Endodermal cell (in vitro differentiated cells): ENCODE measurements at regions not wholly inside any gene's neighbourhood (a gene's known extent, or its start where the extent isn't known, plus 50 kb on each side); places are given as distances from the start of the nearest gene placed in this dataset.

Experiments used
- DNase-seq: peaks from one replicate; pipeline ENCODE4 v3.0.0-alpha.2; 2017
- H3K27ac ChIP-seq: 2 replicates; pipeline ENCODE4 v1.5.1; 2013; ENCODE audit warnings: mild to moderate bottlenecking, low read depth, low read length, moderate library complexity
- H3K27me3 ChIP-seq: 2 replicates; pipeline ENCODE4 v1.6.1; 2013; ENCODE audit warnings: mild to moderate bottlenecking, low read length, moderate library complexity; ENCODE audit not compliant: insufficient read depth, control insufficient read depth, poor library complexity, severe bottlenecking
- H3K36me3 ChIP-seq: 2 replicates; pipeline ENCODE4 v1.7.0; 2013; ENCODE audit warnings: mild to moderate bottlenecking, low read length, moderate library complexity; ENCODE audit not compliant: control insufficient read depth, insufficient read depth
- H3K4me1 ChIP-seq: one replicate; pipeline ENCODE4 v1.7.0; 2013; ENCODE audit warnings: low read length; ENCODE audit not compliant: control insufficient read depth, insufficient read depth
- H3K4me3 ChIP-seq: 2 replicates; pipeline ENCODE4 v1.5.1; 2013; ENCODE audit warnings: mild to moderate bottlenecking, low read length, moderate library complexity
- H3K9ac ChIP-seq: 2 replicates; pipeline ENCODE4 v1.6.1; 2013; ENCODE audit warnings: mild to moderate bottlenecking, low read length, moderate library complexity; ENCODE audit not compliant: poor library complexity, severe bottlenecking; ENCODE audit errors: extremely low read depth
- H3K9me3 ChIP-seq: 2 replicates; pipeline ENCODE4 v1.6.1; 2013; ENCODE audit warnings: mild to moderate bottlenecking, low read length, moderate library complexity; ENCODE audit not compliant: control insufficient read depth
- H3K27ac Mint-ChIP-seq: 2 replicates; pipeline ENCODE4 v1.8.0; 2020; ENCODE audit warnings: mixed read lengths
- H3K27me3 Mint-ChIP-seq: 2 replicates; pipeline ENCODE4 v1.8.0; 2021; ENCODE audit warnings: mild to moderate bottlenecking, mixed read lengths; ENCODE audit not compliant: insufficient read depth
- H3K36me3 Mint-ChIP-seq: 2 replicates; pipeline ENCODE4 v1.8.0; 2020; ENCODE audit warnings: low read depth, mixed read lengths
- H3K4me1 Mint-ChIP-seq: 2 replicates; pipeline ENCODE4 v1.8.0; 2020; ENCODE audit warnings: mixed read lengths
- H3K4me3 Mint-ChIP-seq: 2 replicates; pipeline ENCODE4 v1.8.0; 2020; ENCODE audit warnings: mild to moderate bottlenecking, moderate library complexity, mixed read lengths
- H3K9me3 Mint-ChIP-seq: 2 replicates; pipeline ENCODE4 v1.8.0; 2020; ENCODE audit warnings: mild to moderate bottlenecking, mixed read lengths
- CTCF ChIP-seq: fragments of 200-600 bp; sonication (generic); conservative IDR thresholded peaks from 2 replicates; pipeline ENCODE4 v1.5.0; 2021; ENCODE audit warnings: antibody characterized with exemption, mild to moderate bottlenecking
- WGBS, 2 experiments: methylation state at CpG; one replicate each; pipeline versions ENCODE4 v1.1.5 to v1.1.7; 2013; ENCODE audit warnings: missing lambda C conversion rate in 2 of 2, mixed read lengths in 1 of 2; ENCODE audit not compliant: insufficient coverage in 1 of 2, insufficient read length in 1 of 2; 5-methylcytosine and 5-hydroxymethylcytosine counted together

DNA sequence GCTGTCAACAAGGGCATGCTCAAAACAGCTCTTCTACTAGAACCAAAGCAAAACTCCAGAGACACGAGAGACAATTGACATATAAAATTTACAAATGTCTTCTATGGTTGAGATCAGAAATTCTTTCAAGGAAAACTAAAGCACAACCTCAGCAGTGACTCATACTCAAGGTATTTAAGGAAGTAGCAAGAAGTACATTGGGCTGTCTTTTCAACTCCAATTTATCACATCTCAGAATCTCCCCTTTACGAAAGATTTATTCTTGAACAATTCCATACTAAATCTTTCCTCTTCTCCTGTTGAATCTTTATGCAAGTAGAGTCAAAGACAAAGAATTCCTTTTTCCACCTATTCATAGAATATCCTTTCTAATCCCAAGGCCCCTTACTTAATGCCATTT is 324.0 kb downstream of the IRS1 start:
- Histone ChIP-seq H3K4me3 (no peak overlapping the region), H3K27me3 (no peaks in the 10 kb centered on the region), H3K36me3 (no peaks in the 10 kb centered on the region), H3K9ac (no peak overlapping the region), H3K27ac (no peak overlapping the region), H3K4me1 (no peaks in the 10 kb centered on the region), H3K9me3 (peaks cover 6% of the 10 kb centered on the region)
- no peaks in the 10 kb centered on the region for H3K36me3 Mint-ChIP-seq
- WGBS, 2 experiments, result 92 to 98% methylated on average over 2 of the region's 2 CpGs
- H3K4me3 Mint-ChIP-seq, result no peak overlapping the region
- H3K4me1 Mint-ChIP-seq, result peaks cover 22% of the 10 kb centered on the region
- no peak for DNase-seq
- no peak for TF ChIP-seq CTCF
- H3K27me3 Mint-ChIP-seq, result no peaks in the 10 kb centered on the region
- peaks cover 5% of the 10 kb centered on the region for H3K9me3 Mint-ChIP-seq
- H3K27ac Mint-ChIP-seq, result no peak overlapping the region

- no peak for TF ChIP-seq CTCF
- no peak overlapping the region for H3K27ac Mint-ChIP-seq
These were observed 325.5 kb downstream of the IRS1 start for GRCh38 chr2:226474131-226474530.

DNA sequence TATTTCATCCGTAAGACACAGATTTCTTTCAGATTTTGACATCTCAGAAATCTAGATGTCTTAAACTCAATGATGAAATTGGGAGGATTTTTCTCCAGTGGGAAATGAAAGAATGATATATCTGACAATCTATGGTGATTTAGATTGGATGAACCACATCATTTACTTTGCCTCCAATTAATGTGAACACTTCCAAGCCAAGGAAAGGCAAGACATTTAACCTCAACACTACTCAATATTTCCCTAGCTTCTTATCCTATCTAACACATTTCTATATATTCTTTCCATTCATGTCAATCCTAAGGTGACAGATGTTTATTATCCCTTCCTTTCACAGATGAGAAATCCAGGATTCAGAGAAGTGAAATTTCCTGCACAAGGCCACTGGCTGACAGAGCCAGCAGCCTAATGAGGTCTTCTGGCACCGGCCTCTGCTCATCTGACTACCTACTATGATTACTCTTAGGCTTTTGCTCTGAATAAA is 327.6 kb downstream of the IRS1 start:
- Histone ChIP-seq H3K4me1 (no peaks in the 10 kb centered on the region), H3K9ac (no peak overlapping the region), H3K27ac (no peak overlapping the region), H3K4me3 (no peak overlapping the region), H3K27me3 (no peaks in the 10 kb centered on the region), H3K9me3 (peaks cover 6% of the 10 kb centered on the region), H3K36me3 (no peaks in the 10 kb centered on the region)
- WGBS, 2 experiments, result 0 to 50% methylated on average over 1 to 2 of the region's 2 CpGs
- H3K4me1 Mint-ChIP-seq, result peaks cover 8% of the 10 kb centered on the region
- TF ChIP-seq CTCF, result no peak
- no peaks in the 10 kb centered on the region for H3K27me3 Mint-ChIP-seq
- no peak overlapping the region for H3K4me3 Mint-ChIP-seq
- no peak for DNase-seq
- peaks cover 5% of the 10 kb centered on the region for H3K9me3 Mint-ChIP-seq
- no peak overlapping the region for H3K27ac Mint-ChIP-seq
- no peaks in the 10 kb centered on the region for H3K36me3 Mint-ChIP-seq

More at GRCh38 chr2:226474131-226474530, 325.5 kb downstream of the IRS1 start:
- no peak overlapping the region for H3K4me3 Mint-ChIP-seq
- H3K9me3 Mint-ChIP-seq, result peaks cover 5% of the 10 kb centered on the region
- peaks cover 22% of the 10 kb centered on the region for H3K4me1 Mint-ChIP-seq
- no peak overlapping the region for H3K4me3 ChIP-seq
- H3K36me3 ChIP-seq, result no peaks in the 10 kb centered on the region
- no peak overlapping the region for H3K9ac ChIP-seq
- H3K27ac ChIP-seq, result no peak overlapping the region
- no peak for DNase-seq
- no peaks in the 10 kb centered on the region for H3K27me3 ChIP-seq
- no peaks in the 10 kb centered on the region for H3K4me1 ChIP-seq
- no peaks in the 10 kb centered on the region for H3K27me3 Mint-ChIP-seq
- H3K36me3 Mint-ChIP-seq, result no peaks in the 10 kb centered on the region
- peaks cover 6% of the 10 kb centered on the region for H3K9me3 ChIP-seq
